Activated CD4-positive, CD25-positive, alpha-beta regulatory T cell treated with anti-CD3 and anti-CD28 coated beads, Interleukin-2, amount 50 U/mL, for 72 hours (primary cell): ENCODE measurements at regions not wholly inside any gene's neighbourhood (a gene's known extent, or its start where the extent isn't known, plus 50 kb on each side); places are given as distances from the start of the nearest gene placed in this dataset.
"Not testable (repeated sequence)": the region's sequence is repeated elsewhere in the genome, so short reads cannot be mapped to it uniquely, and the experiment has no call there.

ENCODE experiments used
- DNase-seq: peaks from one replicate; pipeline ENCODE4 v3.0.0; 2021

- no peak for DNase-seq
These were observed 885.3 kb downstream of the XPNPEP1 start for GRCh38 chr10:109037978-109038377.

GRCh38 chr10:109030581-109031210, 892.6 kb downstream of the XPNPEP1 start:
- DNase-seq: no peak

GRCh38 chr10:109029870-109030269, 893.4 kb downstream of the XPNPEP1 start:
- no peak for DNase-seq

GRCh38 chr10:109027534-109028185, 895.7 kb downstream of the XPNPEP1 start:
- DNase-seq: no peak

GRCh38 chr10:109025172-109025571, 898.1 kb downstream of the XPNPEP1 start:
- DNase-seq: no peak

GRCh38 chr10:109022417-109023049, 900.8 kb downstream of the XPNPEP1 start:
- DNase-seq: no peak

GRCh38 chr10:109019001-109019424, 904.3 kb downstream of the XPNPEP1 start:
- DNase-seq: no peak

GRCh38 chr10:109007514-109007913, 915.8 kb downstream of the XPNPEP1 start:
- DNase-seq: no peak

GRCh38 chr10:108990441-108990840, 932.9 kb downstream of the XPNPEP1 start:
- no peak for DNase-seq

GRCh38 chr10:108989976-108990375, 933.3 kb downstream of the XPNPEP1 start:
- no peak for DNase-seq

- DNase-seq: no peak
These were observed 941.2 kb downstream of the XPNPEP1 start for GRCh38 chr10:108982159-108982558.

- DNase-seq: no peak
These were observed 942.4 kb downstream of the XPNPEP1 start for GRCh38 chr10:108980869-108981268.

- no peak for DNase-seq
These were observed 947.8 kb downstream of the XPNPEP1 start for GRCh38 chr10:108975459-108976058.

GRCh38 chr10:108970016-108970415, 953.3 kb downstream of the XPNPEP1 start:
- DNase-seq: no peak

GRCh38 chr10:108966411-108966810, 956.9 kb downstream of the XPNPEP1 start:
- no peak for DNase-seq

- no peak for DNase-seq
These were observed 957.3 kb downstream of the XPNPEP1 start for GRCh38 chr10:108966005-108966404.

GRCh38 chr10:108962172-108962571, 961.1 kb downstream of the XPNPEP1 start:
- no peak for DNase-seq

GRCh38 chr10:108957681-108958080, 965.6 kb downstream of the XPNPEP1 start:
- DNase-seq: no peak

- DNase-seq: no peak
These were observed 967.2 kb downstream of the XPNPEP1 start for GRCh38 chr10:108956149-108956548.

- DNase-seq: not testable (repeated sequence)
These were observed 1003.3 kb downstream of the XPNPEP1 start for GRCh38 chr10:108920029-108920428.

GRCh38 chr10:108913300-108913699, 1010.0 kb downstream of the XPNPEP1 start:
- no peak for DNase-seq

GRCh38 chr10:108911814-108912541, 1011.3 kb downstream of the XPNPEP1 start:
- DNase-seq: no peak

GRCh38 chr10:108908096-108908495, 1015.2 kb downstream of the XPNPEP1 start:
- DNase-seq: no peak
